HG03354 (cell line): ENCODE measurements at regions not wholly inside any gene's neighbourhood (a gene's known extent, or its start where the extent isn't known, plus 50 kb on each side); places are given as distances from the start of the nearest gene placed in this dataset.
"Not testable (repeated sequence)": the region's sequence is repeated elsewhere in the genome, so short reads cannot be mapped to it uniquely, and the experiment has no call there.

Source experiments
- ATAC-seq: cut with Tn5 transposase; IDR thresholded peaks from one replicate; pipeline ENCODE4 v1.9.1; 2021; ENCODE audit warnings: mild to moderate bottlenecking; ENCODE audit not compliant: unreplicated experiment, poor library complexity, severe bottlenecking

- ATAC-seq, result no peak
These were observed 129.7 kb upstream of the ZFP42 start for GRCh38 chr4:187865914-187866313.

DNA sequence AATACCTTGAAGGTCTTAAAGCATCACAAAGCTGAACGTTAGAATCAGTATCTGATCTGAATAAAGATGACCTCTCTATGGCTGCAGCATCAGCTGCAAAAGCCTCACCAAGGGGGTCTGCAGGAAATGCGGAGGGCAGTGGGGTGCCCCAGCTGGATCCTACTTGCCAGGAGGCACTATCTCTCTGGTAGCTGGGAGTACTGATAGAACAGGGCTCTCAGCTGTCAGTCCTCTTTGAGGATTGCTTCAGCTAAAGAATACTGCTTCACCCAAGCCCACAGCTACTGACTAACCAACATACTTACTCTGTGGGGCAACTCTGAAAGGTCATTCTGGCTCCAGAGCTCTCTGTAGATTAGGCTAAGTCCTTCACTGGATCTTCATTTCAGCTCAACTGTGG, 112.5 kb upstream of the ZFP42 start:
- ATAC-seq, result no peak

DNA sequence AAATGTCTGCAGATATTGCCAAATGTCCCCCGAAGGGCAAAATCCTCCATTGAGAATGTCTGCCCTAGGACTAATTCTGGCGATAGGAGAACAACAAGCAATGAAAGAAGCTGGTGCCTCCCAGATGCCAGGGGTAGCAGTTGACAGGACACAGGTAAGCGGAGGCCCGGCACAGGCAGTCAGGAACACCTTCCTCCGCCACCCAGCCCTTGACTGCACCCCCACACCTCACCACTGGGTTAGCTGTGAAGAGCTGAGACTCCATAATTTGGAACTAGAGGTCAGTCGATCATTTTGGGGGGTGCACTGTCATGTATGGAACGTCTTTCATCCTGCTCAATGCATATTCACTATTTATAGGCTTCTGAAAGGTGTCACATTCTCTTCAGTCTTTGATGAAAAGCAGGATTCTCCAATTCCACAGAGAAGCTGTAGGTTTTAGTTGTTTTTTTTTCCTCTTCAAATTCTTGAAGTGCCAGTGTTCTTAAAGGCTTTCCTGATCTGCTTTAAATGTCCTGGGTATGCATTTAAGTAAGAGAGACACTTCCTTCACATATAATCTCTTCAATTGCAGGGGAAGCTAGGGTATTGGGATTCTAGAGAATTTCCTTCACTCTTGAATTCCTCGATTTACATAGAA, 111.6 kb upstream of the ZFP42 start:
- ATAC-seq, result no peak

DNA sequence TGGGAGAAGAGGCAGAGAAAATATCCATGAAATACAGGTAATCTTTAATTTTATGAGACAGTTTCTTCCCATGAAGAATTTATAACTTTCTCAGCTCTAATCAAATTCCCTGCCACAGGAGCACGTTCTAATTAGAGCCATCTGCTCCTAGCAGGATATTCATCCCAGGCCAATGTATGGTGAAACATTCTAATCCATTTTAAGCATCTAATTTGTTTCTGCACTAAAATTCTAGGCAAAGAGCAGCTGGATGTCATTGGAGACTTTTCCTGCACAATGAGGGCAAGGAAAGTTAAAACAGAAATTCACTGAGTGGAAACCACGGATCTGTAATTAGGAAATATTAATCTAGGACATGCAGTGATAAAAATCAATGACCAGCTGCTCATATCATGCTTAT, 107.7 kb upstream of the ZFP42 start:
- ATAC-seq, result no peak

DNA sequence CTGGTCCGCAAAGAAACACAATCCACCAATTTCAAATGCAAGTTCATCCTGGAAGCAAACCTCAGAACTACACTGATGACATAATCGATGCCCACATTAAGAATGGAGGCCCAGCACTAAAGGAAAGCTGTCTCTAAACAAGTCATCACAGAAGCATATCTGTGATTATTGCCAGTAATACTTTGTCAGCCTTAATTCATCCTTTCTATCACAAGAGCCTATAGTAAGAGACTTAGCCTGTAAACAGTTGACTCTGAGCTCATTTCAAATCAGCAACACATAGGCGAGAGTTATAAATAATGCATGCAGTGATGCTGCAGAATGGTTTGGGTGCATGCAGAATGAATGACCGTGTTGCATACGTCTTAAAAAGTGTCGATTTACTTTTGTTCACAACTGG, 105.9 kb upstream of the ZFP42 start:
- no peak for ATAC-seq

DNA sequence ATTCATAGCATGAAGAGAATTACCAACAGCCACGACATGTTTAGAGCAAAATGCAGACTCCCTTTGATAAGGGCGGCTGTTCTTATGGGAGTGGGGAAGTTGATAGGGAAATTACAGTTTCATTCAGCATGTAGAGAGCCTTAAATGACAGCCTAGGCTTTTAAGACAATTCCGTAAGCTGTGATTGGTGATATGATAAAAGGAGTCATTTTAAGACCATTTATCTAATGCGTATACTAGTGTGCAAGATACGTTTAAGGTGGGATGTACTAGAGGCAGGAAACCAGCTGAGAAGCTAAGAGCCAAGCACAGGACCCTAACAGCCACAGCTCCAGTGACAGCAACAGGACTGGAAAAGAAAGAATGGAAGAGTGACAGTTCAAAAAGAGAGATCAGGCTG, 102.2 kb upstream of the ZFP42 start:
- no peak for ATAC-seq

- ATAC-seq, result no peak
These were observed 92.5 kb upstream of the ZFP42 start for GRCh38 chr4:187903106-187903505.

DNA sequence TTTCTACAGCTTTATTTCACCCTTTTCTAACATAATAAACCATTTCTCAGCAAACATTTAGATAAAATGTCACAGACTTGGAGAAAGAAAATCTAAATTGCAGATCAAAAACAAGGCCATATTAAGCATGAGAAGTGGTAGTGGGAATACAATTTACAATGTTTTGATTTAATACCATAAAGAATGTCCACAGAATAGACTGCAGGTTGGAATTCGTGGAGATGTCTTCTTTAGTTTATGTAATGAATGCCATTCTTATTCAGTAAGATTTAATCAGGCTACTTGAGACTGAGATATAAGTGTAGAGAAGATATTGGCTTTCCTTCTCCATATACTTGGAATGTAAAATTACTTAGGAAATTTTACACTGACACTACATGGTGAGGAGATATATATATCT, 91.9 kb upstream of the ZFP42 start:
- ATAC-seq, result no peak

DNA sequence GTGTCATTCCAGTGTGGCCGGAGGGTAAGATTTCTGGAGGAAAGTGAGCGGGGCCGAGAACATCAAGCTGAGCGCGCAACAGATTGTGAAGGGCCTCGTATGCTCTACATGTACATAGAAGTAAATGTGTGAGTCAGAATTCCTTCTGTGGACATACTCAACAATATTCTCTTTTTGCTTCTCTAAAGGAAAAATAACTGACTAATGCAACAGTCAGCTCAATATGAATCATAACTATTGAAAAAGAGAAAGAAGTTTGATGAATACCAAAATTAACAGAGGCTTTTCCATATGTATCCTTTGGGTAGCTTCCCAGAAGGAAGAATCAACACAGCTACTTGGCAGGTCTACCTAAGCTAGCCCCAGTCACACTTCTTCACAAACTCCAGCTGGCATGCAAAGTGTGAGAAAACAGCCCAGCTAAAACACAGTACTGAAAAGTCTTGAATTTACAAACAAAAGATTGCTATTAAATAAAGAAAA, 87.5 kb upstream of the ZFP42 start:
- ATAC-seq, result no peak

DNA sequence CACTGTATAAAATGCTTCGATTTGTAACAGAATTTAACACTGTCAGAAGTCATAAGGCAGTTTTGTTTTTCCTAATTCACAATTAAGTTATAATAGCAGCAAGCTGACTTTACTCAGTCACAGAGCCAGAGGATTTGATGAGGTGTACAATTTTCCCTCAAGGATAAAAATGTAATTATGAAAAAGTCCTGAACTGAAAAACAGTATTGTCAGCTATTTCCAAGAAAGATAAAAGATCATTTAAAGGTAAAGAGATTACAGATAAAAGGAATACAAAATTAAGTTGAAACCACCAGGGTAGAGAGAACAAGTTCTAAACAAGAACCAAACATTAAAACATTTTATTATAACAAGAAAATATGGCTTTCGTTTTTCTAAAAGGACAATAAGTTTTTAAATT, 86.8 kb upstream of the ZFP42 start:
- ATAC-seq, result no peak

DNA sequence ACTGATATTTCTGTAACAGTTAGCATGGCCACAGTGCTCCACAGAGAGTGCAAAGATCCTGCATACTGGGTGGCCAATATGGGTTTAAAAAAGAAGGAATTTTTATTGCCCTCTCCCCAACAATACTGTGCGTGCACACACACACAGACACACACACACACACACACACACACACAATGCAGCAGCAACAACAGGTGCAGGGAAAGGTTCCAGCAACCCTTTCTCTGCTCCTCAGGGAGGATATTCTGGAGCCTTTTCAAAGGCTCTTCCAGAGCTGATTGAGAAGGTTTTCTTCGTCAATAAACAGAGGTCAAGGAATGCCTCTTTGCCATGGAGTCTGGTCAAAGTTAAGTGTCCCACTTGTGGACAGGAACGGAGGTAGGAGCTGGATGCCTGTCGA, 84.8 kb upstream of the ZFP42 start:
- ATAC-seq, result no peak

DNA sequence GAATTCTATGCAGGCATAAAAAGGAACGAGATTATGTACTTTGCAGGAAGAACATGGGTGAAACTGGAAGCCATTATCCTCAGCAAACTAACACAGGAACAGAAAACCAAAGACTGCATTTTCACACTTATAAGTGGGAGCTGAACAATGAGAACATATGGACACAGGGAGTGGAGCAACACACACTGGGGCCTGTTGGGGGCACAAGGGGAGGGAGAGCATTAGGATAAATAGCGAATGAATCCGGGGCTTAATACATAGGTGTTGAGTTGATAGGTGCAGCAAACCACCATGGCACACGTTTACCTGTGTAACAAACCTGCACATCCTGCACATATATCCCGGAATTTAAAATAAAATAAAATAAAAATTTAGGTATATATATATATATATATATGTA, 80.2 kb upstream of the ZFP42 start:
- ATAC-seq, result not testable (repeated sequence)

DNA sequence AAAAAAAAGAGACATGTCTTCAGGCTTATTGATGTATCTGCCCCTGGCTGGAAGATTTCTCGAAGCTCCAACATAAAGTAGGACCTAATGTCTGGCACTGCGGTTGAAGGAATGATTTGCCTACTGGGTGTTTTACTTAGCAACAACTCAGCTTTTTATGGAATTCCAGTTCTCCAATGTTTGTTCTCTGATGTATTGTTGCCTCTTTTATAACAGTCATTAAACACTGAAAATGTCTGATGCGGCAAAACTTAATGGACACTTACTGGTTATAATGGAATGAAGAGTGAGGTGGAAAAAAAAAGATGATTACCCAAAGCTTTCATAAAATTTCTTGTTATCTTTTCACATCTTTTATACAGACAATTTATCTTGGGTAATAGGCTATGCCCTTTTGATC, 75.6 kb upstream of the ZFP42 start:
- ATAC-seq, result no peak

DNA sequence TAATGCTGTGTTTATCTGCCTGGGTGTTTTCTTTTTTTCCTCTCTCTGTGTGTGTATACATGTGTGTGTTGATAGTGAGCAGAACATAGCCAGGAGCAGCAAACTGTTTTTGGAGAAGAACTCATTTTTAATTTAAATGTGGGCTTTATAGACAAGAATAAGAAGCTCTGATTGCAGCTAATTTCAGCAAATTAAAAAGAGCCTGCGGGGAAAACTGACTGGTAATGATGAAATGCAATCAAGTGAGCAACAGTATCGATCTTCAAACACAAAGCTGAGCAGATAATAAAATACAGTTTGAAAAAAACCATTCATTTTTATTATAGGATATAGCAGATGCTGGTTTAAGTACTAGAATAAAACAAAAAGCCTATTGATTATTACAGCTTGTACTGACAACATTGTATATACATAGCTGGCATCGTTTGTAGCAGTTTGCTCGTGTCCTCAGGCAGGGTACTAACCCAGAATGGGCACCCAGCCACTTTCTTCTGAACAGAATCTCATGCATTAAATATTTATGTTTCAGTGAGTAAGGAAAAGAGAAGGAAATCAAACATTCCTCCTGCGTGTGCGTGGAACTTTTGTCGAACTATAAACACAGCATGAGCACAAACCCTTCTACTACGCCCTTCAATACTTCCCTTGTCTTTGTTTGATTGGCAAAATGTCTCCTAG, 73.5 kb upstream of the ZFP42 start:
- ATAC-seq, result no peak

- ATAC-seq, result no peak
These were observed 66.5 kb upstream of the ZFP42 start for GRCh38 chr4:187929024-187929423.

GRCh38 chr4:187934766-187935165, 60.8 kb upstream of the ZFP42 start:
- no peak for ATAC-seq

DNA sequence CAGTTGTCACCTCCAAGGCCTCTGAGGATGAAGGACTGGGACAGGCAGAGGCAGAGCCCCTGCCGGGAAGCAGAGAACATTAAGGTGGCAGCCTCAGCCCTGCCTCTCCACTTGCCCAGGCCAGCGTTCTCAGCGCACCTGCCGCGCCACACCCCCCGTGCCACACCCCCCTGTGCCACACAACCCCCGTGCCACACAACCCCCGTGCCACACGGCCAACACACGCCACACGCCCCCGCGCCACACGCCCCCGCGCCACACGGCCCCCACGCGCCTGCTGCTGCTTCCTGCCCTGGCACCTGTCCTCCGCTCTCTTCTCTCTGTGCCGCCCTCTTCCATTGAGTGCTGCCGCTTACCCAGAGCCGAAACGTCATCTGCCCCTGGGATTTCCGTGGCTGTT, 58.0 kb upstream of the ZFP42 start:
- no peak for ATAC-seq

DNA sequence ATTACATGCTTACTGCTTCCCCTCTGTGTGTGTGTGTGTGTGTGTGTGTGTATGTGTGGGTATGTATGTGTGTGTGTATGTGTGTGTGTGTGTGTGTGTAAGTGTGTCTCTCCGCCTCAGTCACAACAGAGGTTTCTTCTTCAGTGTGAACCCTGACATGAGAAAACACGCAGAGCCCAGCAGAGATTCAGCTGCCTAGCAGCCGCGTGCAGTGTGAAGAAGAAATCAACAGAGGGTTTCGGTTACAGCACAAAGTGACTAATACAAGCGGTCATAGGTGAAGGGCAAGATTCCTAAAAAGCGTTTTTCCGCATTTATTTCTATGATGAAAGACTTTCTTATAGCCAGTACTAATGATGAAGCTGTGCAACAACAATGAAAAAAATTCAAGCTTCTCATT, 55.3 kb upstream of the ZFP42 start:
- no peak for ATAC-seq

DNA sequence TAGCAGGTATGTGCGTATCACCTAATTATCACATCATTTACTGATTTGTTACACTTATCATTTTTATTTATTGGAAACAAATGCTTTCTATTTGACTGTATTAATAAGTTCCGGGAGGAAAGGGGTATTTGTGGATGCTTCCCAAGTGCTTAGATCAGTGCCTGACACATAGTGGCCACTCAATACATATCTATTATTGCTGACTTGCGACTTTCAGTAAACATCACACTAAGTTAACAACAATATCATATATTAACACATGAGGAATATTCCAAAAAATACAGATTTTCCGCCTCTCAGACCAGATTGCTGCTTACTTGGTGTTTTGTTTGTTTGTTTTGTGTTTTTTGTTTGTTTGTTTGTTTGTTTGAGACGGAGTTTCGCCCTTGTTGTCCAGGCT, 52.6 kb upstream of the ZFP42 start:
- no peak for ATAC-seq

GRCh38 chr4:187944179-187944578, 51.4 kb upstream of the ZFP42 start:
- no peak for ATAC-seq
